ENCODE measurements at regions not wholly inside any gene's neighbourhood (a gene's known extent, or its start where the extent isn't known, plus 50 kb on each side); places are given as distances from the start of the nearest gene placed in this dataset.

- no peak for TF ChIP-seq CTCF (IDR thresholded peaks at IDR 0.05; ENCODE audit: insufficient read depth, low read depth, low read length, missing control alignments)
- no peak for DNase-seq (ENCODE audit: low read depth)
- no peak overlapping the region for H3K4me3 ChIP-seq (ENCODE audit: low read length)
Observed at GRCh38 chr9:23079798-23080197, 633.2 kb downstream of the DMRTA1 start.

GRCh38 chr9:23081377-23081776 is 634.8 kb downstream of the DMRTA1 start:
- no peak for DNase-seq (ENCODE audit: low read depth)
- H3K4me3 ChIP-seq (ENCODE audit: low read length): no peak overlapping the region
- TF ChIP-seq CTCF (IDR thresholded peaks at IDR 0.05; ENCODE audit: insufficient read depth, low read depth, low read length, missing control alignments): no peak

GRCh38 chr9:23088932-23089364 is 642.3 kb downstream of the DMRTA1 start:
- peak; percentile 8 for DNase-seq (ENCODE audit: low read depth)
- TF ChIP-seq CTCF (IDR thresholded peaks at IDR 0.05; ENCODE audit: insufficient read depth, low read depth, low read length, missing control alignments): no peak
- no peak overlapping the region for H3K4me3 ChIP-seq (ENCODE audit: low read length)

GRCh38 chr9:23117616-23118015 is 671.0 kb downstream of the DMRTA1 start:
- no peak for TF ChIP-seq CTCF (IDR thresholded peaks at IDR 0.05; ENCODE audit: insufficient read depth, low read depth, low read length, missing control alignments)
- no peak overlapping the region for H3K4me3 ChIP-seq (ENCODE audit: low read length)
- DNase-seq (ENCODE audit: low read depth): peak; percentile 75

GRCh38 chr9:23120630-23121029 is 674.0 kb downstream of the DMRTA1 start:
- no peak for DNase-seq (ENCODE audit: low read depth)
- no peak for TF ChIP-seq CTCF (IDR thresholded peaks at IDR 0.05; ENCODE audit: insufficient read depth, low read depth, low read length, missing control alignments)
- H3K4me3 ChIP-seq (ENCODE audit: low read length): no peak overlapping the region

GRCh38 chr9:23123048-23123632 is 676.5 kb downstream of the DMRTA1 start:
- DNase-seq (ENCODE audit: low read depth): peak; percentile 67
- H3K4me3 ChIP-seq (ENCODE audit: low read length): no peak overlapping the region
- peak; percentile 71 for TF ChIP-seq CTCF (IDR thresholded peaks at IDR 0.05; ENCODE audit: insufficient read depth, low read depth, low read length, missing control alignments)

- no peak overlapping the region for H3K4me3 ChIP-seq (ENCODE audit: low read length)
- DNase-seq (ENCODE audit: low read depth): no peak
Observed at GRCh38 chr9:23145467-23145866, 680.6 kb downstream of the ELAVL2 start.

More at GRCh38 chr9:23145467-23145866, 680.6 kb downstream of the ELAVL2 start:
- no peak for TF ChIP-seq CTCF (IDR thresholded peaks at IDR 0.05; ENCODE audit: insufficient read depth, low read depth, low read length, missing control alignments)
